Retinal pigment epithelial cell (primary cell): ENCODE measurements at regions not wholly inside any gene's neighbourhood (a gene's known extent, or its start where the extent isn't known, plus 50 kb on each side); places are given as distances from the start of the nearest gene placed in this dataset.
A peak's percentile ranks its signal among the peaks of the same experiment; 100 is the strongest.

Source experiments
- DNase-seq: peaks from one replicate; pipeline ENCODE4 v3.0.0-alpha.2; 2010; ENCODE audit warnings: low read depth
- H3K4me3 ChIP-seq: 2 replicates; pipeline ENCODE4 v1.5.1; 2011; ENCODE audit warnings: mild to moderate bottlenecking, low read length, control low read depth, moderate library complexity
- CTCF ChIP-seq: conservative IDR thresholded peaks from 2 replicates; pipeline ENCODE4 v1.5.1; 2011; ENCODE audit warnings: low read depth, low read length, control low read depth, inconsistent platforms

- H3K4me3 ChIP-seq: peak overlapping the region; percentile 38
- no peak for DNase-seq
- peak; percentile 46 for TF ChIP-seq CTCF
These were observed 94.0 kb upstream of the FMN2 start for GRCh38 chr1:239997515-239998311.

DNA sequence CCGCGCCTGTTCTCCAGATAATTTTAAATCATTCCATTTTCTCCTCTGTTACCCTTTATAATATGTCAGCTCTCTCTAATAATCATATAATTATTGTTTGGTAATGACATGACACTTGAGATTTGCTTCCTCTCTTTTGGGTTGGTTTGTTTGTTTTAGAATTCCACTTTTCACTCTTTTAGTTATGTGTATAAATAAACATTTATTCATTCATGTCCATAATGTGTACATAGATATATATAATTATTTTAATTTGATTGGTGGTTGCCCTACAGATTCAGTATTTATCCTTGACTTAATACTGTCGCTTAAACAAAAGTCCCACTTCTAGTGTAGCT, 93.4 kb upstream of the FMN2 start:
- peak overlapping the region; percentile 38 for H3K4me3 ChIP-seq
- no peak for DNase-seq
- no peak for TF ChIP-seq CTCF

GRCh38 chr1:239999170-239999569, 92.5 kb upstream of the FMN2 start:
- TF ChIP-seq CTCF: no peak
- H3K4me3 ChIP-seq: no peak overlapping the region
- DNase-seq: no peak

GRCh38 chr1:240000634-240001033, 91.0 kb upstream of the FMN2 start:
- no peak for TF ChIP-seq CTCF
- no peak for DNase-seq
- H3K4me3 ChIP-seq: no peak overlapping the region

- no peak for TF ChIP-seq CTCF
- DNase-seq: no peak
- no peak overlapping the region for H3K4me3 ChIP-seq
These were observed 90.4 kb upstream of the FMN2 start for GRCh38 chr1:240001177-240001740.

- DNase-seq: no peak
- TF ChIP-seq CTCF: peak; percentile 85
- no peak overlapping the region for H3K4me3 ChIP-seq
These were observed 87.5 kb upstream of the FMN2 start for GRCh38 chr1:240004086-240004749.
